Uterus (tissue), 2 donors: ENCODE measurements at regions not wholly inside any gene's neighbourhood (a gene's known extent, or its start where the extent isn't known, plus 50 kb on each side); places are given as distances from the start of the nearest gene placed in this dataset.

Source experiments
- CTCF ChIP-seq, 4 experiments: fragments of 200-600 bp in 2 of 4; fragments of 450-650 bp in 2 of 4; sonication (generic) in 2 of 4; IDR thresholded peaks; one replicate each; pipeline ENCODE4 v1.5.1; 2016 to 2019; ENCODE audit warnings: antibody characterized with exemption in 4 of 4, mild to moderate bottlenecking in 2 of 4, moderate library complexity in 1 of 4
- POLR2A ChIP-seq, 2 donors: fragments of 450-650 bp; IDR thresholded peaks; one replicate each; pipeline ENCODE4 v1.6.1; 2016; ENCODE audit warnings: antibody characterized with exemption in 2 of 2, mild to moderate bottlenecking in 1 of 2, moderate library complexity in 1 of 2

GRCh38 chr3:148510561-148510960 lies 187.1 kb upstream of the AGTR1 start:
- TF ChIP-seq CTCF (IDR thresholded peaks at IDR 0.05) (no peak), POLR2A (IDR thresholded peaks at IDR 0.05) (no peak)
